GM18867 (cell line): ENCODE measurements at regions not wholly inside any gene's neighbourhood (a gene's known extent, or its start where the extent isn't known, plus 50 kb on each side); places are given as distances from the start of the nearest gene placed in this dataset.
"Not testable (repeated sequence)": the region's sequence is repeated elsewhere in the genome, so short reads cannot be mapped to it uniquely, and the experiment has no call there.

Experiments
- ATAC-seq: cut with Tn5 transposase; IDR thresholded peaks from one replicate; pipeline ENCODE4 v1.9.1; 2021; ENCODE audit warnings: mild to moderate bottlenecking, moderate library complexity; ENCODE audit not compliant: unreplicated experiment

- ATAC-seq, result no peak
Observed at GRCh38 chr10:71015674-71016073, 127.3 kb upstream of the PCBD1 start.

- ATAC-seq, result not testable (repeated sequence)
Observed at GRCh38 chr10:71020061-71020460, 131.7 kb upstream of the PCBD1 start.

GRCh38 chr10:71021402-71021801, 133.0 kb upstream of the PCBD1 start:
- no peak for ATAC-seq

DNA sequence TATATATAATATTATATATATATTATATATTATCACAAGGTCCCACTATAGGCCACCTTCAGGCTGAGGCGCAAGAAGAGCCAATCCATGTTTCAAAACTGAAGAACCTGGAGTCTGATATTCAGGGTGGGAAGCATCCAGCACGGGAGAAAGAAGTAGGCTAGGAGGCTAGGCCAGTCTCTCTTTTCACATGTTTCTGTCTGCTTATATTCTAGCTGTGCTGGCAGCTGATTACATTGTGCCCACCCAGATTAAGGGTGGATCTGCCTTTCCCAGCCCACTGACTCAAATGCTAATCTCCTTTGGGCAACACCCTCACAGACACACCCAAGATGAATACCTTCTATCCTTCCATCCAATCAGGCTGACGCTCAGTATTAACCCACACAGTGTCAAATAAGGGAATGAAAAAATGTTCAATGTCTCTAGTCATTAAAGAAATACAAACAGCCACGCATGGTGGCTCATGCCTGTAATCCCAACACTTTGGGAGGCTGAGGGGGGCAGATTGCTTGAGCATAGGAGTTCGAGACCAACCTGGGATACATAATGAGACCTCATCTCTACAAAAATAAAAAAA, 135.4 kb upstream of the PCBD1 start:
- no peak for ATAC-seq

DNA sequence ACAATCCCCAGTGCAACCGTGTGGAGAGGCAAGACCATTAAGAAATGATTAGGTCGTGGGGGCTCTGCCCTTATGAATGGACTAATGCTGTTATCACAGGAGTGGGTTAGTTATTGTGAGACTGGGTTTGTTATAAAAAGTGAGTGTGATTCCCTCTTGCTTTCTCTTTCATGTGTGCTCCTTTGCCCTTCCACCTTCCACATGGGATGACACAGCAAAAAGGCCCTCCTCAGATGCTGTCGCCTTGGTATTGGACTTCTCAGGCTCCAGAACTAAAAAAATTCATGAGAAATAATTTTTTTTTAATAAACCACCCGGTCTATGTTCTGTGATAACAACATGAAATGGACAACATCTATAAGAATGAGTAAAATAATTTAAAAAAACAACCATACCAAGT, 136.1 kb upstream of the PCBD1 start:
- no peak for ATAC-seq

DNA sequence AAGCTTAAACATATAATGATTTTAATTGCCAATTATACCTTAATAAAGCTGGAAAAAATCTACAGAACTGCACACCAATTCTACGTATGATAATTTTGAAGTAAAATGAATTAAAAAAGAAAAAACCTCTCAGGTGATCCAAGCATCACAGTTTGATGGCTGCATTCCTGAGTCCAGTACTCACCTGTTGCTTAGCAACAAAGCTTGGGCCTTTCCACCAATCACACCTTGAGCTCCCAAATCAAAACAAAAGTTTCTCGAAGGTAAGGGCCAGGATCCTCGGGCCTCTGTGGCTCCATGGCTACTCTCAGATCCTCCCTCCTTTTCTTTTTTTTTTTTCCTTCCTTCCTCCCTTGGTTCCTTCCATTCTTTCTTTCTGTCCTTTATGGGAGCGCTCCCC, 137.2 kb upstream of the PCBD1 start:
- ATAC-seq, result no peak

GRCh38 chr10:71028066-71028465, 139.7 kb upstream of the PCBD1 start:
- no peak for ATAC-seq

- ATAC-seq, result no peak
Observed at GRCh38 chr10:71029411-71029892, 141.1 kb upstream of the PCBD1 start.

- no peak for ATAC-seq
Observed at GRCh38 chr10:71029907-71030306, 141.5 kb upstream of the PCBD1 start.

GRCh38 chr10:71031026-71031425, 142.7 kb upstream of the PCBD1 start:
- no peak for ATAC-seq

DNA sequence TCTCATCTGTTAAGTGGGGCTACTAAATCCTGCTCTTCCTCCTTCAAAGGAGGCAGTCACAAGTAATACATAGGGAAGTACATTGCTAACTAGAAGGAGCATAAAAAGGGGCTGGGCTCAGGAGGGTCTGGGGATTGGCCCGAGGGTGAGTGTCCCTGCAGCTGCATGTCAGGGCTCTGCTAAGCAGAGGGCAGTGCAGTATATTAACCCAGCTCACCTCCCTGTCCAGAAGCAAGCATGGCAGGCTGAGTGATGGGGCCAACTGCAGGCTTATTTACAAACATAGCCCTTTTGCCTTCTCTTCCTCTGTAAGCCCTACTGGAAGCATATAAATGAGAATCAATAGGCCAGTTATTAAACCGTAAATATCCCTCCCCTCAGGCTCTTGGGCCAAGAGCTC, 143.2 kb upstream of the PCBD1 start:
- no peak for ATAC-seq

DNA sequence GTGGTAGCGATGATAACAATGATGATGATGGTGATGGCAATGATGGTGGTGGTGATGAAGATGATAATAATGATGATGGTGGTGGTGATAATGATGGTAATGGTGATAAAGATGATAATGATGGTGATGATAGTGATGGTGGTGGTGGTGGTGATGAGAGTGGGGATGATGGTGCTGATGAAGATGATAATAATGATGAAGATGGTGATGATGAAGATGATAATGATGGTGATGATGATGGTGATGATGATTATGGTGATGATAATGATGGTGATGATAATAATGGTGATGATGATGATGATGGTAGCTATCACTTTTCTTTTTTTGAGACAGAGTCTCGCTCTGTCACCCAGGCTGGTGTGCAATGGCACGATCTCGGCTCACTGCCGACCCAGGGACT, 144.5 kb upstream of the PCBD1 start:
- no peak for ATAC-seq

DNA sequence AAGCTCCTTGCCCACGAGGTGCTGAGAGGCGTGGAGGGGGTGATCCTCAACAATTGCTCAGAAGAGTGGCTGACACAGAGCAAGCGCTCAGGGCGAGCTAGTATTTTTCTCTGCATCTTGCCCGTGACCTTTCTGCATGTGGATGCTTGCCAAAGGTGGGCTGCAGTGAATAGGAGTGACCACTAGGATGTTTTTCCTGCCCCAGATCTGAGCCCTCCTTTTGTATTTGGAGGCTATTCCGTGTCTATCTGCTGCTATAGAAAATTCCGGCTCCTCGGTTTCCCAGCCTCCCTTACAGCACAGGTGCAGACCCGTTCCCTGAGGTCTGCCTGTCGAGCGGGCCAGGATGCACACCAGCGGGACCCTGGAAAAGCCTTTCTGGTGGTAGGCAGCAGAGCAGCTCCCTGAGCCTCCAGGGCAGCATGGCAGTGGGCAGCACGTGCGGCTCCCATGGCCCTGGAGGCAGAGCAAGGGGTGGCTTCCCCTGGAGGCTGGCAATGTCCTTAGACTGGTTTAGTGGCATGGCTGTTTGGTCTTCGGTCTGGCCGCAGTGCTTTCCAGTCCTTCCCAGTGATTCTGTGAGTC, 145.1 kb upstream of the PCBD1 start:
- ATAC-seq, result no peak

GRCh38 chr10:71035511-71036296, 147.3 kb upstream of the PCBD1 start:
- no peak for ATAC-seq

GRCh38 chr10:71036297-71036966, 148.1 kb upstream of the PCBD1 start:
- ATAC-seq, result no peak

- ATAC-seq, result no peak
Observed at GRCh38 chr10:71038091-71038633, 149.8 kb upstream of the PCBD1 start.

DNA sequence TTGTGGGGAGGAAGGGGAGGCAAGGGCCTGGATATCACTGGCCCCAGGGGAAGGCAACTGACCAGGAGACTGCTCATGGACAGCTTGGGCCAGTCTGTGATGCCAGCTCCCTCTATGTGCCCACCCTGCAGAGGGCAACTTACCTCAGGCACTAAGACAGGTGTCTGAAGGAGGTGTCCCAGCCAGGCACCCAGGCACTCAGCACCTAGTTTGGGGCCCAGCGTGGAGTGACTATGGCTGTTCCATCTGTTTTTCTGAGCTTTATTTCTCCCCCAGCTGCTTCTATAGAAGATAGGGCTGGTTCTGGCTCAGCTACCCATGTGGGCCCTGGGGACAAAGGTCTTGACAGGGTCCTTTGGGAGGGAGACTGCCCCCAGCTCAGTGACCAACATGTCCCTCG, 150.6 kb upstream of the PCBD1 start:
- no peak for ATAC-seq

DNA sequence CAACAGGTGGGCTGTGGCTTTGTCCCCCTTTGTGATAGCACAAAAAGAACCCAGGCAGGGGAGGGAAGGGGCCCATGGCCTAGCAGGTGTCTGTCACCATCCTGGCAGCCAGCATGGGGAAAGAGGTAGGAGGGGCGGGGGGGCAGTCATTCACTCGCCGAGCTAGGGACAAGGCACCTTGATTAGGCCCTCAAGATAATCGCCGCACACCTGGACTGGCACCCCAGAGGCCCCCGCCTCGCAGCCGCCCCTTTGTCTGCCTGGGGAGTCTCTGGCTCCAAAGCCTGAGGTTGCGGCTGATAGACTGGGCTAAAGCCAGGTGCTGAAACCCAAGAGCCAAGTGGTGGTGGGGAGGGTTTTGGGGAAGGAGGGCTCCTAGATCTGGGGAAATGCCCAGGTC, 151.2 kb upstream of the PCBD1 start:
- ATAC-seq, result no peak

DNA sequence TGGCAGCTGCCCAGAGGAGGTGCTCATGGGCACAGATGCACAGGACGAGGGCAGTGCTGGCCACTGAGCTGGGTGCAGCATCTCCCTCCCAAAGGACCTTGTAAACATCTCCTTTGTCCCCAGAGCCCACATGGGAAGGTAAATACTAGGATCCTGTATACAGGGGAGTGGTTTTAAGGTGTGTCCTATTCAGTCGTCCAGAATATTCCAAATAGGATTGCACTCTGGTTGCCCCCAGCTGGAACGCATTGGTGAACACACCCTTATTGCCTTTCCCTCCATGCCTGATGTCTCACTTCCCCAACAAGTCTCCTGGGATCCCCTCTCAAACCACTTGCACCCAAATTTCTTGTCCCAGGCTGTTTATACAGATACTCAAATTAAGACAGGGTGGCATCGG, 152.0 kb upstream of the PCBD1 start:
- ATAC-seq, result no peak

DNA sequence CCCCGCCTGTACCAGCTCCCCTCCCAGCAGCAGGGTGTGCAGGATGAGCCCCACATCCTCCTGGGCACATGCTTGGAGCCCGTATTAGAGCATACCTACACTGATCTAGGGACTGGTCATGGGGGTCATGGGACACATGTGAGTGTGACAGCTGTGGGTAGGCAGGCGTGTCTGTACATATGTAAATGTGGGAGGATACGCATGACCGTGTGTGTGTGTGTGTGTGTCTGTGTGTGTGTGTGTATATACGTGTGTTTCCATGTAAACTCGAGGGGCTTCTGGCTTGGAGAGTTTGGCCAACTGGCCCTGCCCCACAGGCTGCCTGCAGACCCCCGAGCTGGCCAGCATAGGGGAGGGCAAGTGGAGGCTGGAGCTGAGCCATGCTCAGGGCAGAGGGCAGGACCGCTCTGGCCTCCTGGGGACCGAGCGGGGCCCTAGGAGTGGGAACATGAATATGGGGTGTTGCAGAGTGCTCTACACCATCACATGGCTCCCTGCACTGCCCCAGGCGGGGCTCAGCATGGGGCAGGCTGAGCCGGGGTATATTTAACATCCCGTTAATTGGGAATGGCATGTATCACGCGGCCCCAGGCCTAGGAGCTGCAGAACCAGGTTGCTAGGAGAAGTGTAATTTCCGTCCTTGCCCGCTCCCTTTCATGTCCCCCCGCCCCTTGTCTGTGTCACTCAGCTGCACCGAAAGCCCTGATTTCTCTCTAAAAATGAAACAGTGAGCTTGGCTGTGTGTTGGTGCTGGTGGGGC, 152.7 kb upstream of the PCBD1 start:
- ATAC-seq, result no peak

GRCh38 chr10:71042216-71042615, 153.9 kb upstream of the PCBD1 start:
- no peak for ATAC-seq
